Neural cell (in vitro differentiated cells): ENCODE measurements at regions not wholly inside any gene's neighbourhood (a gene's known extent, or its start where the extent isn't known, plus 50 kb on each side); places are given as distances from the start of the nearest gene placed in this dataset.

Experiments
- H2AFZ ChIP-seq: fragments of 200-600, 300-800 bp; sonication (generic), shearing (Covaris generic); 2 replicates; pipeline ENCODE4 v1.6.0; 2014; ENCODE audit warnings: low read depth, mild to moderate bottlenecking, antibody characterized with exemption, low read length, moderate library complexity
- H3F3A ChIP-seq: fragments of 200-600 bp; shearing (Covaris generic); 2 replicates; pipeline ENCODE4 v1.6.1; 2016; ENCODE audit warnings: mild to moderate bottlenecking, moderate library complexity, mixed read lengths, antibody characterized with exemption, low read length; ENCODE audit not compliant: insufficient read depth, poor library complexity, severe bottlenecking
- H3K27ac ChIP-seq: fragments of 200-600, 300-800 bp; sonication (generic), shearing (Covaris generic); 2 replicates; pipeline ENCODE4 v1.5.1; 2014; ENCODE audit warnings: mild to moderate bottlenecking, low read length, moderate library complexity
- H3K27me3 ChIP-seq: fragments of 300-800, 200-600 bp; sonication (generic), shearing (Covaris generic); 2 replicates; pipeline ENCODE4 v1.6.0; 2014; ENCODE audit warnings: mild to moderate bottlenecking, low read depth, low read length, moderate library complexity; ENCODE audit not compliant: insufficient read depth
- H3K36me3 ChIP-seq: fragments of 300-800, 200-600 bp; sonication (generic), shearing (Covaris generic); 2 replicates; pipeline ENCODE4 v1.5.1; 2014; ENCODE audit warnings: mild to moderate bottlenecking, antibody characterized with exemption, low read length, moderate library complexity; ENCODE audit not compliant: insufficient read depth
- H3K4me2 ChIP-seq: fragments of 300-800, 200-600 bp; sonication (generic), shearing (Covaris generic); 2 replicates; pipeline ENCODE4 v1.6.0; 2014; ENCODE audit warnings: mild to moderate bottlenecking, low read length
- H3K4me3 ChIP-seq: fragments of 300-800, 200-600 bp; sonication (generic), shearing (Covaris generic); 2 replicates; pipeline ENCODE4 v1.5.1; 2014; ENCODE audit warnings: mild to moderate bottlenecking, low read length, moderate library complexity
- H3K79me2 ChIP-seq: fragments of 200-600 bp; shearing (Covaris generic); replicated peaks from 2 replicates; pipeline ENCODE4 v1.6.0; 2014; ENCODE audit warnings: mild to moderate bottlenecking, low read length, moderate library complexity; ENCODE audit not compliant: insufficient read depth
- H3K9ac ChIP-seq: fragments of 300-800, 200-600 bp; sonication (generic), shearing (Covaris generic); 2 replicates; pipeline ENCODE4 v1.6.1; 2016; ENCODE audit warnings: mild to moderate bottlenecking, low read length, mixed read lengths
- H3K9me2 ChIP-seq: fragments of 200-600 bp; shearing (Covaris generic); 2 replicates; pipeline ENCODE4 v1.6.1; 2016; ENCODE audit warnings: mild to moderate bottlenecking, low read length, mixed read lengths; ENCODE audit not compliant: insufficient read depth
- H3K9me3 ChIP-seq: fragments of 200-600, 300-800 bp; sonication (generic), shearing (Covaris generic); 2 replicates; pipeline ENCODE4 v1.6.1; 2016; ENCODE audit warnings: mild to moderate bottlenecking, mixed run types, low read length, moderate library complexity, mixed read lengths
- H4K20me1 ChIP-seq: fragments of 200-600 bp; shearing (Covaris generic); 2 replicates; pipeline ENCODE4 v1.6.1; 2016; ENCODE audit warnings: mild to moderate bottlenecking, mixed run types; ENCODE audit not compliant: insufficient read depth
- EP300 ChIP-seq: fragments of 450-650 bp; conservative IDR thresholded peaks from 2 replicates; pipeline ENCODE4 v1.6.1; 2014; ENCODE audit warnings: antibody characterized with exemption, mild to moderate bottlenecking, moderate library complexity; ENCODE audit not compliant: poor library complexity, severe bottlenecking
- EZH2 ChIP-seq: fragments of 200-600, 300-800 bp; shearing (Covaris generic), sonication (generic); IDR thresholded peaks from 2 replicates; pipeline ENCODE4 v1.6.1; 2014; ENCODE audit warnings: antibody characterized with exemption, low read length, borderline replicate concordance, mild to moderate bottlenecking; ENCODE audit not compliant: insufficient read depth, poor library complexity, severe bottlenecking
- MXI1 ChIP-seq: fragments of 450-650 bp; conservative IDR thresholded peaks from 2 replicates; pipeline ENCODE4 v1.6.1; 2014; ENCODE audit warnings: antibody characterized with exemption, mild to moderate bottlenecking; ENCODE audit not compliant: poor library complexity, severe bottlenecking
- POLR2AphosphoS5 ChIP-seq: IDR thresholded peaks from 2 replicates; pipeline ENCODE4 v1.6.1; 2012
- RAD21 ChIP-seq: fragments of 450-650 bp; conservative IDR thresholded peaks from 2 replicates; pipeline ENCODE4 v1.6.1; 2014; ENCODE audit warnings: antibody characterized with exemption, mild to moderate bottlenecking, moderate library complexity
- SMC3 ChIP-seq: fragments of 450-650 bp; conservative IDR thresholded peaks from 2 replicates; pipeline ENCODE4 v1.6.1; 2014; ENCODE audit warnings: antibody characterized with exemption, mild to moderate bottlenecking, moderate library complexity; ENCODE audit not compliant: poor library complexity
- TAF1 ChIP-seq: IDR thresholded peaks from 2 replicates; pipeline ENCODE4 v1.6.1; 2012; ENCODE audit warnings: low read depth
- TF ChIP-seq, protein P1 (sequence below): fragments of 450-650 bp; IDR thresholded peaks from 2 replicates; pipeline ENCODE4 v1.5.1; 2014; ENCODE audit warnings: antibody characterized with exemption, mild to moderate bottlenecking, moderate library complexity; ENCODE audit not compliant: poor library complexity, severe bottlenecking
- TF ChIP-seq, protein P2 (sequence below): IDR thresholded peaks from 2 replicates; pipeline ENCODE4 v1.6.1; 2012; ENCODE audit warnings: borderline replicate concordance

- TF ChIP-seq, protein P1, sequence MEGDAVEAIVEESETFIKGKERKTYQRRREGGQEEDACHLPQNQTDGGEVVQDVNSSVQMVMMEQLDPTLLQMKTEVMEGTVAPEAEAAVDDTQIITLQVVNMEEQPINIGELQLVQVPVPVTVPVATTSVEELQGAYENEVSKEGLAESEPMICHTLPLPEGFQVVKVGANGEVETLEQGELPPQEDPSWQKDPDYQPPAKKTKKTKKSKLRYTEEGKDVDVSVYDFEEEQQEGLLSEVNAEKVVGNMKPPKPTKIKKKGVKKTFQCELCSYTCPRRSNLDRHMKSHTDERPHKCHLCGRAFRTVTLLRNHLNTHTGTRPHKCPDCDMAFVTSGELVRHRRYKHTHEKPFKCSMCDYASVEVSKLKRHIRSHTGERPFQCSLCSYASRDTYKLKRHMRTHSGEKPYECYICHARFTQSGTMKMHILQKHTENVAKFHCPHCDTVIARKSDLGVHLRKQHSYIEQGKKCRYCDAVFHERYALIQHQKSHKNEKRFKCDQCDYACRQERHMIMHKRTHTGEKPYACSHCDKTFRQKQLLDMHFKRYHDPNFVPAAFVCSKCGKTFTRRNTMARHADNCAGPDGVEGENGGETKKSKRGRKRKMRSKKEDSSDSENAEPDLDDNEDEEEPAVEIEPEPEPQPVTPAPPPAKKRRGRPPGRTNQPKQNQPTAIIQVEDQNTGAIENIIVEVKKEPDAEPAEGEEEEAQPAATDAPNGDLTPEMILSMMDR: no peak
- TF ChIP-seq TAF1: no peak
Observed at GRCh38 chr2:221761260-221761659, 189.2 kb upstream of the EPHA4 start (continued).

DNA sequence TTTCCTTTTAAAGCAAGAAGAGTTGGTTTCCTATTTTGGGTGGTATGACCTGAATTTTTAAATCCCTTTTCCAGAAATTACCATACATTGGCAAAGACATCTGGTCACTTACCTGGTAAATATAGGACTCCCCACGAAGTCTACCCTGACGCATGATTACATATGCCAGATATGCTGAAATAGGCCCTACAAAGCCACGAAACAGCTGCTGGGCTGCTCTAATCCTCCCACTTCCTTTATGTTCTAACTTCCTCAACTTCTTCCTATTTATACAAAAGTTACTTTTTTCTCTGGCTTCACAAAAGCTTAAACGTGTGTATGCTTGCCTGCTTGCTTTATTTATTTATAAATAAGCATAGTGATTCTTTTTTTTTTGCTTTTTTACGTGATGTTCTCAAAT is 186.0 kb upstream of the EPHA4 start:
- Histone ChIP-seq H2AFZ (no peak overlapping the region), H3K9me2 (no peaks in the 10 kb centered on the region), H3K4me3 (no peak overlapping the region), H3K27me3 (no peaks in the 10 kb centered on the region), H3K9me3 (no peaks in the 10 kb centered on the region), H3K9ac (no peak overlapping the region), H3K27ac (no peak overlapping the region), H3F3A (no peaks in the 10 kb centered on the region), H3K36me3 (no peaks in the 10 kb centered on the region), H3K79me2 (no peaks in the 10 kb centered on the region), H3K4me2 (no peak overlapping the region), H4K20me1 (no peaks in the 10 kb centered on the region)
- TF ChIP-seq TAF1 (no peak), SMC3 (no peak), EZH2 (no peak), MXI1 (no peak), POLR2AphosphoS5 (no peak), RAD21 (no peak), EP300 (no peak)
- TF ChIP-seq, protein P1: no peak
- TF ChIP-seq, protein P2, sequence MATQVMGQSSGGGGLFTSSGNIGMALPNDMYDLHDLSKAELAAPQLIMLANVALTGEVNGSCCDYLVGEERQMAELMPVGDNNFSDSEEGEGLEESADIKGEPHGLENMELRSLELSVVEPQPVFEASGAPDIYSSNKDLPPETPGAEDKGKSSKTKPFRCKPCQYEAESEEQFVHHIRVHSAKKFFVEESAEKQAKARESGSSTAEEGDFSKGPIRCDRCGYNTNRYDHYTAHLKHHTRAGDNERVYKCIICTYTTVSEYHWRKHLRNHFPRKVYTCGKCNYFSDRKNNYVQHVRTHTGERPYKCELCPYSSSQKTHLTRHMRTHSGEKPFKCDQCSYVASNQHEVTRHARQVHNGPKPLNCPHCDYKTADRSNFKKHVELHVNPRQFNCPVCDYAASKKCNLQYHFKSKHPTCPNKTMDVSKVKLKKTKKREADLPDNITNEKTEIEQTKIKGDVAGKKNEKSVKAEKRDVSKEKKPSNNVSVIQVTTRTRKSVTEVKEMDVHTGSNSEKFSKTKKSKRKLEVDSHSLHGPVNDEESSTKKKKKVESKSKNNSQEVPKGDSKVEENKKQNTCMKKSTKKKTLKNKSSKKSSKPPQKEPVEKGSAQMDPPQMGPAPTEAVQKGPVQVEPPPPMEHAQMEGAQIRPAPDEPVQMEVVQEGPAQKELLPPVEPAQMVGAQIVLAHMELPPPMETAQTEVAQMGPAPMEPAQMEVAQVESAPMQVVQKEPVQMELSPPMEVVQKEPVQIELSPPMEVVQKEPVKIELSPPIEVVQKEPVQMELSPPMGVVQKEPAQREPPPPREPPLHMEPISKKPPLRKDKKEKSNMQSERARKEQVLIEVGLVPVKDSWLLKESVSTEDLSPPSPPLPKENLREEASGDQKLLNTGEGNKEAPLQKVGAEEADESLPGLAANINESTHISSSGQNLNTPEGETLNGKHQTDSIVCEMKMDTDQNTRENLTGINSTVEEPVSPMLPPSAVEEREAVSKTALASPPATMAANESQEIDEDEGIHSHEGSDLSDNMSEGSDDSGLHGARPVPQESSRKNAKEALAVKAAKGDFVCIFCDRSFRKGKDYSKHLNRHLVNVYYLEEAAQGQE: no peak

DNA sequence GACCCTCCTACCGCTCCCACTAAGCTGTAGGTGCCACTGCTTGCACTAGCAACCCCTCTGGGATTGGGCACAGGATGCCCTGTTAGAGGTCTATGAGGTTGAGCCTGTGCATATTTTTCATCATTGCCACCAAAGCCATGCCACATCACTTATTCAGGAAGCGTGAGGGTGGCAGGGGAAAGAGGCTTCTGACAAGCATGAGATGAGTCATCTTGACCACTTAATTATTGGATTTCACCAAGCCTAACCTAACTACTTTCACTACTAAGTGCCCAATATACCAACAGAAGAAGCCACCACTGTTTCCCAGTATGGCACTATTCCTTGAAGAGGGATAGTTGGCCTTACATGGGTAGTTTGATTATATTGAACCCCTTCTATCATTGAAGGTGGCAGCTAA is 181.3 kb upstream of the EPHA4 start:
- no peaks in the 10 kb centered on the region for H3K27me3 ChIP-seq
- H3K27ac ChIP-seq: no peak overlapping the region
- no peak overlapping the region for H2AFZ ChIP-seq
- no peaks in the 10 kb centered on the region for H3K79me2 ChIP-seq
- TF ChIP-seq, protein P2: no peak
- no peak for TF ChIP-seq EP300
- TF ChIP-seq RAD21: no peak
- no peak for TF ChIP-seq TAF1
- TF ChIP-seq EZH2: no peak
- TF ChIP-seq, protein P1: no peak
- TF ChIP-seq POLR2AphosphoS5: no peak
- no peak for TF ChIP-seq MXI1
- TF ChIP-seq SMC3: no peak
- no peaks in the 10 kb centered on the region for H3K9me3 ChIP-seq
- no peaks in the 10 kb centered on the region for H3K9me2 ChIP-seq
- H3F3A ChIP-seq: no peaks in the 10 kb centered on the region
- H3K4me2 ChIP-seq: no peak overlapping the region
- no peaks in the 10 kb centered on the region for H3K36me3 ChIP-seq
- H4K20me1 ChIP-seq: no peaks in the 10 kb centered on the region
- no peak overlapping the region for H3K9ac ChIP-seq
- H3K4me3 ChIP-seq: no peak overlapping the region
